ENCODE measurements at regions not wholly inside any gene's neighbourhood (a gene's known extent, or its start where the extent isn't known, plus 50 kb on each side); places are given as distances from the start of the nearest gene placed in this dataset.

DNA sequence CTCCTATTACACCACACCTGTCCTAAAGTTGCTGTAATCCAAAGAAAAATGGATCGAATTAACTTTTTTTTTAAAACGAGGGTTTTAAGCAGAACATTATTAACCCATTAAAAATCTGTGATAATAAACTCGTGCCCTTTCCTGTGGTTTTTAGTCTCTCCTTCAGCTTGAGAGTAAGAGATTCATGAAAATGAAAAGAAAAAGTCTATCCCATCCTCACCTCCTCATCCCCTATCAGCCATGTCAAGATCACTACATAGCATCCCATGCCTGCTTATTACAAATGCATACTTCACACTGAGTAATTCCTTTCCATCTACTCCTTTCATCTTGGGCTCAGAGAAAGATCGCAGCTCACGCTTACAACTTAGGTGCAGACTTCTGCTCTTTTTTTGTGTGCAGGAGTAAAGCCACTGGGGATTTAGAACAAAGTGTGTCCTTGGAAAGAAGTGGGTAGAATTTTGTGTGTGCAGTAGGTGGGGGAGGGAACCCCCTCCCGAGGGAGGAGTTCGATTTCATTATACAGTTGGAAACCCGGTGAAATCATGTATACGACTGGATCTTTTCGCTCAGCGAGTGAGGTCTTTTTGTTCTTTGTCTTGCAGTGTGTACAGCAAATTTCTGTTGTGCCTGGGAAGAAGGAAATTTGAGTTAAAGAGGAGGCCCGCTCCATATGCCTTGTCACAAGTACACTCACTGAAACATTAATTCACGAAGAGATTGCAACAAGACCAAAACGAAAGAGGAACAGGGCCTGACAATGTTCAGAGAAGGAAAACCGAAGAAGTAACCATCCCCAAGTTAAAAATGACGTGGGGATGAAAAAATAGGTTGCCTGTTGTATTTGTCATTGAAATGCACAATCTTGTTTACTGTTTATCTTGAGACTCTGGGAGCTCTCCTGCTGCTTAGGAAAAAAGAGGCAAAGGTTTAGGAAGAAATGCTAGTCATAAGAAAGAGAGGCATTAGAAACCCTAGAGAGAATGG is 146.5 kb upstream of the ZNF217 start:
- TF ChIP-seq, protein P1, sequence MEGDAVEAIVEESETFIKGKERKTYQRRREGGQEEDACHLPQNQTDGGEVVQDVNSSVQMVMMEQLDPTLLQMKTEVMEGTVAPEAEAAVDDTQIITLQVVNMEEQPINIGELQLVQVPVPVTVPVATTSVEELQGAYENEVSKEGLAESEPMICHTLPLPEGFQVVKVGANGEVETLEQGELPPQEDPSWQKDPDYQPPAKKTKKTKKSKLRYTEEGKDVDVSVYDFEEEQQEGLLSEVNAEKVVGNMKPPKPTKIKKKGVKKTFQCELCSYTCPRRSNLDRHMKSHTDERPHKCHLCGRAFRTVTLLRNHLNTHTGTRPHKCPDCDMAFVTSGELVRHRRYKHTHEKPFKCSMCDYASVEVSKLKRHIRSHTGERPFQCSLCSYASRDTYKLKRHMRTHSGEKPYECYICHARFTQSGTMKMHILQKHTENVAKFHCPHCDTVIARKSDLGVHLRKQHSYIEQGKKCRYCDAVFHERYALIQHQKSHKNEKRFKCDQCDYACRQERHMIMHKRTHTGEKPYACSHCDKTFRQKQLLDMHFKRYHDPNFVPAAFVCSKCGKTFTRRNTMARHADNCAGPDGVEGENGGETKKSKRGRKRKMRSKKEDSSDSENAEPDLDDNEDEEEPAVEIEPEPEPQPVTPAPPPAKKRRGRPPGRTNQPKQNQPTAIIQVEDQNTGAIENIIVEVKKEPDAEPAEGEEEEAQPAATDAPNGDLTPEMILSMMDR (conservative IDR thresholded peaks at IDR 0.05): no peak
- no peak for TF ChIP-seq EZH2 (IDR thresholded peaks at IDR 0.05; ENCODE audit: low read depth)
